Tibial nerve (tissue), 4 donors: ENCODE measurements at regions not wholly inside any gene's neighbourhood (a gene's known extent, or its start where the extent isn't known, plus 50 kb on each side); places are given as distances from the start of the nearest gene placed in this dataset.

Experiments
- EP300 ChIP-seq, 2 donors: sonication (generic); formaldehyde crosslinking; IDR thresholded peaks; one replicate each; pipeline ENCODE4 v1.6.1; 2017; ENCODE audit warnings: antibody characterized with exemption in 2 of 2, mild to moderate bottlenecking in 1 of 2
- POLR2A ChIP-seq, 2 donors: fragments of 450-650 bp; IDR thresholded peaks; one replicate each; pipeline ENCODE4 v1.6.1; 2017; ENCODE audit warnings: antibody characterized with exemption in 2 of 2, mild to moderate bottlenecking in 2 of 2, moderate library complexity in 2 of 2
- TF ChIP-seq, protein P1 (sequence below), 5 experiments: fragments of 200-600 bp in 3 of 5; fragments of 450-650 bp in 2 of 5; sonication (generic) in 3 of 5; IDR thresholded peaks; one replicate each; pipeline ENCODE4 v1.5.1; 2016 to 2019; ENCODE audit warnings: antibody characterized with exemption in 5 of 5, mild to moderate bottlenecking in 3 of 5, moderate library complexity in 2 of 5

DNA sequence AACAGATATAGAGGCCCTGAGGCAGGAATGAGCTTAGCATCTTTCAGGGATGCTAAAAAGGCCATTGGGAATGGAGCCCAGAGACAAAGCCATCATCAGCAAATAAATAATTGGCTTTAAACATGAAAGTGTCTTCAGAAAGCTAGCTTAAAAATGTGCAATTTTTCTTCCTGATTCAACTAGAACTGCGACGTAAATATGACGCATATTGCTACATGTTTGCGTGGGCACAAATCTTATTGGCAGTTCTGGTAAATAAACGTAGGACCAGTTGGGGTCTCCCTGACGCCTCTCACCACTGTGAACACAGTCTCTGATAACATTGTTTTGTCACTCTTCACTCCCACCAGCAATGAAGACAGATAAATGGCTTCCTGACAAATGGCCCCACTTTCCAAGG is 97.3 kb upstream of the SRD5A3 start:
- no peak for TF ChIP-seq EP300 (IDR thresholded peaks at IDR 0.05)
- TF ChIP-seq, protein P1, sequence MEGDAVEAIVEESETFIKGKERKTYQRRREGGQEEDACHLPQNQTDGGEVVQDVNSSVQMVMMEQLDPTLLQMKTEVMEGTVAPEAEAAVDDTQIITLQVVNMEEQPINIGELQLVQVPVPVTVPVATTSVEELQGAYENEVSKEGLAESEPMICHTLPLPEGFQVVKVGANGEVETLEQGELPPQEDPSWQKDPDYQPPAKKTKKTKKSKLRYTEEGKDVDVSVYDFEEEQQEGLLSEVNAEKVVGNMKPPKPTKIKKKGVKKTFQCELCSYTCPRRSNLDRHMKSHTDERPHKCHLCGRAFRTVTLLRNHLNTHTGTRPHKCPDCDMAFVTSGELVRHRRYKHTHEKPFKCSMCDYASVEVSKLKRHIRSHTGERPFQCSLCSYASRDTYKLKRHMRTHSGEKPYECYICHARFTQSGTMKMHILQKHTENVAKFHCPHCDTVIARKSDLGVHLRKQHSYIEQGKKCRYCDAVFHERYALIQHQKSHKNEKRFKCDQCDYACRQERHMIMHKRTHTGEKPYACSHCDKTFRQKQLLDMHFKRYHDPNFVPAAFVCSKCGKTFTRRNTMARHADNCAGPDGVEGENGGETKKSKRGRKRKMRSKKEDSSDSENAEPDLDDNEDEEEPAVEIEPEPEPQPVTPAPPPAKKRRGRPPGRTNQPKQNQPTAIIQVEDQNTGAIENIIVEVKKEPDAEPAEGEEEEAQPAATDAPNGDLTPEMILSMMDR (IDR thresholded peaks at IDR 0.05), result no peak
- TF ChIP-seq POLR2A (IDR thresholded peaks at IDR 0.05), result no peak
